22Rv1 (cell line): ENCODE measurements at regions not wholly inside any gene's neighbourhood (a gene's known extent, or its start where the extent isn't known, plus 50 kb on each side); places are given as distances from the start of the nearest gene placed in this dataset.

Experiments used
- CTCF ChIP-seq: fragments of 450-650 bp; IDR thresholded peaks from 2 replicates; pipeline ENCODE4 v1.5.1; 2017; ENCODE audit warnings: mild to moderate bottlenecking
- ZFX ChIP-seq: fragments of 450-650 bp; IDR thresholded peaks from 2 replicates; pipeline ENCODE4 v1.6.1; 2017; ENCODE audit warnings: antibody characterized with exemption, borderline replicate concordance

GRCh38 chr2:177118636-177119035 is 94.0 kb upstream of the HNRNPA3 start:
- TF ChIP-seq CTCF, result no peak
- TF ChIP-seq ZFX, result no peak
